Thoracic aorta (tissue), 2 donors: ENCODE measurements at regions not wholly inside any gene's neighbourhood (a gene's known extent, or its start where the extent isn't known, plus 50 kb on each side); places are given as distances from the start of the nearest gene placed in this dataset.

ENCODE experiments used
- ATAC-seq: fragments of 150-250 bp; one replicate; pipeline ENCODE4 v1.8.0; 2017; ENCODE audit warnings: low read depth; ENCODE audit not compliant: insufficient number of reproducible peaks, low FRiP score
- DNase-seq: peaks from one replicate; pipeline ENCODE4 v3.0.0-alpha.2; 2020; ENCODE audit warnings: low spot score
- H3K27ac ChIP-seq, 2 donors: fragments of 200-600 bp; sonication (generic); 1 replicate in 1 of 2; 2 replicates in 1 of 2; pipeline ENCODE4 v1.5.1; 2016; ENCODE audit warnings: mild to moderate bottlenecking in 2 of 2, moderate library complexity in 2 of 2
- H3K27me3 ChIP-seq: fragments of 200-600 bp; sonication (generic); replicated peaks from 2 replicates; pipeline ENCODE4 v1.6.0; 2016; ENCODE audit warnings: mild to moderate bottlenecking; ENCODE audit not compliant: insufficient read depth
- H3K36me3 ChIP-seq: fragments of 200-600 bp; sonication (generic); one replicate; pipeline ENCODE4 v1.5.1; 2016
- H3K4me1 ChIP-seq, 2 donors: fragments of 200-600 bp; sonication (generic); 1 replicate in 1 of 2; 2 replicates in 1 of 2; pipeline versions ENCODE4 v1.5.1 to v1.6.0; 2016; ENCODE audit warnings: low read depth in 2 of 2, mild to moderate bottlenecking in 1 of 2; ENCODE audit not compliant: control insufficient read depth in 1 of 2
- H3K4me3 ChIP-seq: fragments of 200-600 bp; sonication (generic); 2 replicates; pipeline ENCODE4 v1.5.1; 2016; ENCODE audit warnings: mild to moderate bottlenecking
- H3K9me3 ChIP-seq: fragments of 200-600 bp; sonication (generic); 2 replicates; pipeline ENCODE4 v1.5.1; 2016
- TF ChIP-seq, protein P1 (sequence below): fragments of 200-600 bp; sonication (generic); IDR thresholded peaks from one replicate; pipeline ENCODE4 v1.5.1; 2019; ENCODE audit warnings: antibody characterized with exemption

DNA sequence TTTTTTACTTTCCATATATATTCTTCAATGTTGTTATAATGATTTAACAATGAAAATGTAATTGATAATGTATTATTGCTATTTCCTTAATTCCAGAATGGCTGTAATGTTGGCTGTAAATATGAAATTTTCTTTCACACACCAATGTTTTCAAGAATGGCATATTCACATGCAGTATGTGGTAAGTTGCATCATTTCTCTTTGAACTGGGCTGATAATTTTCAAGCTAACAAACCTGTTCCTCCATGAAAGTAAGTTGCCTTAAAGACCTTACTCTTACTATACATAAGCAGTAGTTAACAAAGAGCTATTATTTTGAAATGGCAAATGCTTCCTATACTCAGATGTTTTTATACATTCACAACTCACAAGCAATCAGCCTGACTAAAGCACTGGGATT, 154.5 kb downstream of the TMEM168 start:
- no peaks in the 10 kb centered on the region for H3K36me3 ChIP-seq

DNA sequence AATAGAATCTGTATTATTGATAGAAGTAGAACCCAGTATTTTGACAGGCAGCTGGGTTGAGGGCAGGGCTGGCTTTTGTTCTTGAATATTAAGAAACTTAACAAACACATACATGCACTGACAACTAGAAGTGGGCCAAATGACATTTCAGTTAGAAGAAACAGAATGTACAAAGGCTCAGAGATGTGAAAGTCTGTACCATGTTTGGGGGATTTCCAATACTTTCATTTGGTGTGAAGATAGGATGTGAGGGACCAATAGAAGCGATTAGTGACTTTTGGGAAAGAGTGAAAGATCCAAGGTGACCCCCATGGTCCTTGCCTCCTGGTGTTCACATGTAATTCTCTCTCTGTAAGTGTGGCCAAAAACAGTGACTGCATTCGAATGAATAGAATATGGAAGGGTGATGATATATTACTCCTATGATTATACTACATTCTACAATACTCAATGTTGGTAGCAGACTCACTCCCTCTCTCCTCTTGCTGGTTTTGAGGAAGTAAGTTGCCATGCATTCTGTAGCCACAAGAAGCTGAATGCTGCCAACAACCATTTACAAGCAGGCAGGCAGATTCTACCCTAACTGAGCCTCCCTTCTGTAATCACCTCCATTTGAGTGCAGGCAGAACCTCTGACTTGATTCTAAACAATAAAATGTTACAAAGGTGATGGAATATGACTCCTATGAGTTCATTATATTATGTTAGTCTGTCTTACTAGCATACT, 151.4 kb downstream of the TMEM168 start:
- Histone ChIP-seq H3K4me3 (no peak overlapping the region), H3K27me3 (no peaks in the 10 kb centered on the region), H3K9me3 (no peaks in the 10 kb centered on the region), H3K27ac (no peak overlapping the region), H3K4me1 (no peaks in the 10 kb centered on the region), H3K36me3 (no peaks in the 10 kb centered on the region)
- ATAC-seq (no peak), DNase-seq (no peak)
- TF ChIP-seq, protein P1, sequence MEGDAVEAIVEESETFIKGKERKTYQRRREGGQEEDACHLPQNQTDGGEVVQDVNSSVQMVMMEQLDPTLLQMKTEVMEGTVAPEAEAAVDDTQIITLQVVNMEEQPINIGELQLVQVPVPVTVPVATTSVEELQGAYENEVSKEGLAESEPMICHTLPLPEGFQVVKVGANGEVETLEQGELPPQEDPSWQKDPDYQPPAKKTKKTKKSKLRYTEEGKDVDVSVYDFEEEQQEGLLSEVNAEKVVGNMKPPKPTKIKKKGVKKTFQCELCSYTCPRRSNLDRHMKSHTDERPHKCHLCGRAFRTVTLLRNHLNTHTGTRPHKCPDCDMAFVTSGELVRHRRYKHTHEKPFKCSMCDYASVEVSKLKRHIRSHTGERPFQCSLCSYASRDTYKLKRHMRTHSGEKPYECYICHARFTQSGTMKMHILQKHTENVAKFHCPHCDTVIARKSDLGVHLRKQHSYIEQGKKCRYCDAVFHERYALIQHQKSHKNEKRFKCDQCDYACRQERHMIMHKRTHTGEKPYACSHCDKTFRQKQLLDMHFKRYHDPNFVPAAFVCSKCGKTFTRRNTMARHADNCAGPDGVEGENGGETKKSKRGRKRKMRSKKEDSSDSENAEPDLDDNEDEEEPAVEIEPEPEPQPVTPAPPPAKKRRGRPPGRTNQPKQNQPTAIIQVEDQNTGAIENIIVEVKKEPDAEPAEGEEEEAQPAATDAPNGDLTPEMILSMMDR, result no peak

More for the DNA sequence above, 154.5 kb downstream of the TMEM168 start:
- TF ChIP-seq, protein P1, result no peak
- DNase-seq (no peak), ATAC-seq (no peak)
- Histone ChIP-seq H3K4me3 (no peak overlapping the region), H3K27ac (no peak overlapping the region), H3K27me3 (no peaks in the 10 kb centered on the region), H3K9me3 (no peaks in the 10 kb centered on the region), H3K4me1 (no peaks in the 10 kb centered on the region)

DNA sequence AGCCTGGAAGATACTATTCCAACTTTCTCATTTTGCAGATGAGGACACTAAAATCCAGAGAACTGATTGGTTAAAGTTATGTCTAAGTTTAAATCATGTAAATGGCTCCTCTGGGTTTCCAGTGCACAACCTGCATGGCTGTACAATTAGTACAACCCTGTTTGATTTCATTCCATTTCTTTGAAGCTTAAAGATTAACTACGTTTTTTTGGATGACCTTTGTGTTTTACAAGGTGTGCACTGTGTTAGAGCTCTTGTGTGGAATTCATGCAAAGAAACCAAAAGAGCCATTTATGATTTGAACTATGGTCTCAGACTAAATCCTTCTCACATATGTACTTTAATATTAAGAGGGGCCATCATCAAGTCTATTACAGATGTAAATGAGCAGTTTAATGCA, 149.5 kb downstream of the TMEM168 start:
- H3K27ac ChIP-seq, result no peak overlapping the region
- TF ChIP-seq, protein P1, result no peak
- ATAC-seq (no peak), DNase-seq (no peak)
- H3K4me3 ChIP-seq, result no peak overlapping the region
- no peaks in the 10 kb centered on the region for H3K27me3 ChIP-seq
- H3K36me3 ChIP-seq, result no peaks in the 10 kb centered on the region
- no peaks in the 10 kb centered on the region for H3K9me3 ChIP-seq
- H3K4me1 ChIP-seq, result no peaks in the 10 kb centered on the region

DNA sequence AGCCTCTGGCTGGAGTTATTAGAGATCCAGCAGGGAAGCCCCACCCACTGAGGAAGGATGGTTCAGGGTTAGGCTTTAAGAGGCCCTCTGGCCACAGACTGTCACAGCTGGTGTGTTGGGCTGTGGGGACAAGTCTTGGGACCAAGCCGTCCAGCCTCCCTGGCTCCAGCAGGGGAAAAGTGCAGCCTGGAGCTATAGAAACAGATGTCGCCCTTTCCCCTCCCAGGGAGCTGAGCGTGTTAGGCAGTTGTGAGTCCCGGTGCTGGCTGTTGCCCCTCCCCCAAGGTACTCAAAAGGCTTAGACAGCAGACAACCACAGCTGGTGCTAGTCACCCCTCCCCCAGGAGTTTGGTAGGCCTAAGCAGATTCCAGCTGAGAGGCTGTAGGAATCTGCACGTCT, 143.4 kb downstream of the TMEM168 start:
- TF ChIP-seq, protein P1, result no peak
- H3K36me3 ChIP-seq, result no peaks in the 10 kb centered on the region
- no peak overlapping the region for H3K27ac ChIP-seq
- H3K4me1 ChIP-seq, result no peaks in the 10 kb centered on the region
- H3K4me3 ChIP-seq, result no peak overlapping the region
- no peaks in the 10 kb centered on the region for H3K9me3 ChIP-seq
- H3K27me3 ChIP-seq, result no peaks in the 10 kb centered on the region
- ATAC-seq (no peak), DNase-seq (no peak)

DNA sequence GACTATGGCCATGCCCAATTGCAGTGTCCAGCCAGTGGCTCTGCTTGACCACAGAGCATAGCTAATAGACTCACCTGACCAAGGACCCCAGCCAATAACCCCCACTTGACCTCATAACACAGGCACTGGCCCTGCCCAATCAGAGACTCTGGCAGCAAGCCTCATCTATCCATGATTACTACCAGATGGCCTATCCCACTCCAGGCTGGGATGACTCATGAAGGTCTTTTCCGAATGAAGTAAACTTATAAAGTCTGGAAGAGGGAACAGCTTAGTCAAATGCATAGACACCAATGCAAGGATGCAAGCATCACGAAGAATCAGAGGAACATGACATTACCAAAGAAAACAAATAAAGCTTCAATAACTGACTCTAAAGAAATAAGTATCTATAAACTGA, 141.4 kb downstream of the TMEM168 start:
- H3K27ac ChIP-seq, result no peak overlapping the region
- no peaks in the 10 kb centered on the region for H3K9me3 ChIP-seq
- TF ChIP-seq, protein P1, result no peak
- DNase-seq, result no peak
- H3K4me1 ChIP-seq, result no peaks in the 10 kb centered on the region
- H3K36me3 ChIP-seq, result no peaks in the 10 kb centered on the region
- no peaks in the 10 kb centered on the region for H3K27me3 ChIP-seq
- H3K4me3 ChIP-seq, result no peak overlapping the region
- no peak for ATAC-seq
